GM12865 (cell line): ENCODE measurements at regions not wholly inside any gene's neighbourhood (a gene's known extent, or its start where the extent isn't known, plus 50 kb on each side); places are given as distances from the start of the nearest gene placed in this dataset.
A peak's percentile ranks its signal among the peaks of the same experiment; 100 is the strongest.

Source experiments
- DNase-seq: peaks from one replicate; pipeline ENCODE4 v3.0.0; 2010; ENCODE audit warnings: low read depth
- H3K4me3 ChIP-seq: 2 replicates; pipeline ENCODE4 v1.5.1; 2011; ENCODE audit warnings: mild to moderate bottlenecking, low read depth, low read length, control low read depth
- CTCF ChIP-seq: IDR thresholded peaks from 2 replicates; pipeline ENCODE4 v1.5.1; 2011; ENCODE audit warnings: low read length, control low read depth, low read depth, inconsistent platforms; ENCODE audit not compliant: insufficient read depth; ENCODE audit errors: missing control alignments

DNA sequence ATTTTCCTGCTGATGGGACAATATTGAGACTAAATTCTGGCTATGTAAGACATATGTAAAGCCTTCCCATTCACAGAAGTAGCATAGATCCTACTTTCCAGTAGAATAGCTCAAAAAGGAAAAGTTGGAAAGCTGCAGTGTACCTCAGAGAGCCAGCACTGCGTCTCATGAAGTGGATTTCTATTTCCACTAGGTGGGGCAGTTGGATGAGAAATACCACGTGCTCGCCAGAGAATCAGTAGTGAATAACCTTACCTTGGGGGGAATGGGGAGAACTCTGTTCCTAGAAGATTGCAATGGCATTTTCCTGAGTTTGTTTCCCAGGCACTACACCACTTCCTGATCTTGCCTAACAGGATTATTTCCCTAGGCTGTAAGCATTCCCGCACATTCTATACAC, 907.1 kb downstream of the FSTL5 start:
- DNase-seq: peak; percentile 29
- TF ChIP-seq CTCF: peak; percentile 47
- H3K4me3 ChIP-seq: no peak overlapping the region

DNA sequence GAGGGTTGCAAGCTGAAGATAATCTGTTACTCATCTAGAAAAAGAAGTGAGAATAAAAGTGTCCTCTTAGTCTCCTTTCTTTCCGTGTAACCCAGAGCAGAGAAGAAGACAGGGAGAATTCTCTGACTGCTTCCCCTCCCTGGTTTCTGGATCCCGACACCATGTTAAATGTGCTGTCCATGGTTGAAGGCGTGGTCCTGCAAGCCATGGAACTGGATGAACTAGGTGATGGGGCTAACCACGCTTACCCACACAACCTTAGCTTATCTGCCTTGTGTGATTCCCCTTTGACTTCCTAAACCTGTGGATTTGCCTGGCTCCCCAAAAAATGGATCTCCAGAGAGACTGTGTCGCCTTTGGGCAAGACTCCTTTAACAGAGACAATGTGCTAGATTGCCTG, 907.6 kb downstream of the FSTL5 start:
- no peak for DNase-seq
- no peak for TF ChIP-seq CTCF
- no peak overlapping the region for H3K4me3 ChIP-seq

GRCh38 chr4:161254375-161254774, 909.4 kb downstream of the FSTL5 start:
- no peak overlapping the region for H3K4me3 ChIP-seq
- no peak for DNase-seq
- peak; percentile 12 for TF ChIP-seq CTCF

- TF ChIP-seq CTCF: peak; percentile 87
- peak; percentile 64 for DNase-seq
- no peak overlapping the region for H3K4me3 ChIP-seq
Observed at GRCh38 chr4:161252520-161253141, 911.2 kb downstream of the FSTL5 start.

DNA sequence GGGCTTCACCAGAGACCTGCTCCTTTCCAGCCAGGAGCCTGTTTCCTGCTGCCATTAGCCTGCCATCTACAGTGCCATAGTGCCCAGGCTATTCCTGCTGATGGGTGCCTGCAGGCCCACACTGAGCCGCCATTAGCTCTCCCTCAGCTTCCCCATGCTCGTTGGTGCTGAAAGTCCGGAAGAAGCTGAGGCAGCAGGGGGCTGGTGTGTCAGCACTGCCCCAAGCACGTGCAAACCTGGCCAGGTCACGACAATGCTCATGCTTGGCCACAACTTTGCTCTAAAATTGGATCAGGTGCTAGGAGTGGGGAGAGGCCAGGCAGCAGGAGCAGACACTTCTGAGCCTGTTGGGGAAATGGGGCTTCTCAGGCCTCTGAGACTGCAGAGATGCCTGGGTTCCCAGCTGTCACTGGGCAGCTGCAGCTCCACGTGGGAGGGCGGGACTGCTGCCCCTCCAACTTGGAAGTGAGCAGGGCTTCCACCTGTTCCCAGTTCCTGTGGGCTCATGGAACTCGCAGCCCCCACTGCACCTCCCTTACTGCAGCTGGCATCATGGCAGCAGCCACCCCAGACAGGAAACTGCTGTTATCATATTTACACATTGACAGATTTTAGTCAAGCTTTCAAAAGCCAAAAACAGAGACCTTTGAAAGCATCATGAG, 913.9 kb downstream of the FSTL5 start:
- no peak overlapping the region for H3K4me3 ChIP-seq
- DNase-seq: no peak
- no peak for TF ChIP-seq CTCF

DNA sequence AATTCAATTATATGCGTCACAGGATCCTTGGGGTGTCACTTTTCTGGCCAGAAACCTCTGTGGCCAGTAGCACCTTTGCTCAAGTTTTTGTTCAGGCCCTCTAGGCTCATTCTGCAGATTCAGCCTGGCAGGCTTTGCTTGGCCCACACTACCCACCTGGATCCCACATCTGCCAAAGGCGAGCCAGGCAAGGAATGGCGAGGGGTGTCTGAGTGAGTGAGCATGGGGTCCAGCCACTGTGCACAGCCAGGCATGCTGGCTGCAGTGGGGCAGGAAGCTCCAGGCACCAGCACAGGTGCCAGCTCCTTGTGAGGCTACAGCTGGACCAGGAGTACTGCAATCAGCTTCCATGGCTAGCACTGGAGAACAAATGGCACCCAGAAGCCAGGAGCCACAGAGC, 914.9 kb downstream of the FSTL5 start:
- H3K4me3 ChIP-seq: no peak overlapping the region
- TF ChIP-seq CTCF: no peak
- DNase-seq: no peak

DNA sequence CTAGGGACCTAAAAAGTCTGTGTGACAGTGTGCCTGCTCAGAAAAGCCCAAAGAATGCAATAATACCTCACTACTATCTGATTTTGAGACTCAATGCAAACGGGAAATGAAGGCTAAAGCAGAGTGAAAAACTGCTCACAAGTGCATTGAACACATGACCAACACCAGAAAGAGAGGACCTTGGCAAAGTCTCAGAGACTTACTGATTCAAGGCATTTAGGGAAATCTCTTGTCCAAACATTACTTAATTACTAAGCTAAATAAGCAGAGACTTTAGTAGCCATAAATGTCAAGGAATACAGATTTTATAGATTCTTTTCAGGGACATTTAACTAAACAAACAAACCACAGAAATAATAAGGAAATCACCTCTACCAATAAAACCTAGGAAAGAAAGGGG, 916.0 kb downstream of the FSTL5 start:
- DNase-seq: no peak
- no peak overlapping the region for H3K4me3 ChIP-seq
- TF ChIP-seq CTCF: no peak
